Kidney (tissue), 13 donors: ENCODE measurements at regions not wholly inside any gene's neighbourhood (a gene's known extent, or its start where the extent isn't known, plus 50 kb on each side); places are given as distances from the start of the nearest gene placed in this dataset.

ENCODE experiments used
- DNase-seq, 5 donors: peaks; one replicate each; pipeline ENCODE4 v3.0.0-alpha.2; 2013 to 2020
- FAIRE-seq: peaks from 2 replicates; lab custom pipeline; 2012; peaks lifted over from hg19 to GRCh38; lab: Jason Lieb, UNC
- H3K27ac ChIP-seq, 2 donors: one replicate each; pipeline ENCODE4 v1.7.0; 2013; ENCODE audit warnings: low read depth in 2 of 2, low read length in 2 of 2, inconsistent platforms in 1 of 2
- H3K27me3 ChIP-seq: one replicate; pipeline ENCODE4 v1.7.1; 2013; ENCODE audit warnings: low read length, inconsistent platforms; ENCODE audit not compliant: control insufficient read depth, insufficient read depth
- H3K36me3 ChIP-seq, 3 donors: one replicate each; pipeline versions ENCODE4 v1.7.0 to v1.7.1; 2013; ENCODE audit warnings: low read length in 3 of 3, control low read depth in 1 of 3, inconsistent platforms in 1 of 3; ENCODE audit not compliant: insufficient read depth in 3 of 3, control insufficient read depth in 2 of 3
- H3K4me1 ChIP-seq, 3 donors: one replicate each; pipeline versions ENCODE4 v1.7.0 to v1.7.1; 2013; ENCODE audit warnings: low read length in 3 of 3, inconsistent platforms in 1 of 3, low read depth in 1 of 3; ENCODE audit not compliant: control insufficient read depth in 2 of 3, insufficient read depth in 2 of 3
- H3K4me3 ChIP-seq, 3 donors: one replicate each; pipeline versions ENCODE4 v1.7.0 to v1.8.1; 2013; ENCODE audit warnings: low read length in 3 of 3, control low read depth in 1 of 3, inconsistent platforms in 1 of 3
- H3K9ac ChIP-seq, 3 donors: one replicate each; pipeline versions ENCODE4 v1.7.0 to v1.7.1; 2013; ENCODE audit warnings: low read length in 3 of 3, control low read depth in 1 of 3, inconsistent platforms in 1 of 3
- H3K9me3 ChIP-seq, 3 donors: one replicate each; pipeline versions ENCODE4 v1.7.0 to v1.7.1; 2013; ENCODE audit warnings: low read length in 3 of 3, control low read depth in 1 of 3, inconsistent platforms in 1 of 3; ENCODE audit not compliant: control insufficient read depth in 2 of 3, insufficient read depth in 1 of 3
- intact Hi-C: fragments of 100-400 bp; cut with DNase I; formaldehyde crosslinking; loops from one replicate; pipeline ENCODE4 v1.11.1; 2022
- TF ChIP-seq, protein P1 (sequence below): IDR thresholded peaks from 3 replicates; pipeline ENCODE4 v1.5.1; 2012; ENCODE audit warnings: mild to moderate bottlenecking, moderate library complexity, borderline replicate concordance; ENCODE audit not compliant: insufficient read depth; ENCODE audit errors: extremely low read depth
- donor health status: control.
- donor health status: control.
- donor health status: control.
- donor health status: control.
- donor health status: control.
- donor health status: DM: yes; HTN: yes; CAD: no.
- donor health status: Normal renal cell carcinoma (clear cell type).

DNA sequence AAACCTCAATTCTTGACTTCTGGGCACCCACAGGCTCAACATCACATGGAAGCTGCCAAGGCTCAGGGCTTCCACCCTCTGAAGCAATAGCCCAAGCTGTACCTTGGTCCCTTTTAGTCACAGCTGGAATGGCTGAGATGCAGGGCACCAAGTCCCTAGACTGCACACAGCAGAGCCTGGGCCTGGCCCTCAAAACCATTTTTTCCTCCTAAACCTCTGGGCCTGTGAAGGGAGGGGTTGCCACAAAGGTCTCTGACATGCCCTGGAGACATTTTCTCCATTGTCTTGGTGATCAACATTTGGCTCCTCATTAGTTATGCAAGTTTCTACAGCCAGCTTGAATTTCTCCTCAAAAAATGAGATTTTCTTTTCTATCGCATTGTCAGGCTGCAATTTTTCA lies 382.7 kb upstream of the RASGEF1B start:
- DNase-seq (no peak), FAIRE-seq (no peak)
- Histone ChIP-seq H3K4me1 (no peaks in the 10 kb centered on the region), H3K4me3 (no peak overlapping the region), H3K27ac (no peak overlapping the region), H3K27me3 (no peaks in the 10 kb centered on the region), H3K36me3 (no peaks in the 10 kb centered on the region), H3K9me3 (peaks cover 0 to 2% (median 0%) of the 10 kb centered on the region in 3 donors), H3K9ac (no peak overlapping the region)
- TF ChIP-seq, protein P1, sequence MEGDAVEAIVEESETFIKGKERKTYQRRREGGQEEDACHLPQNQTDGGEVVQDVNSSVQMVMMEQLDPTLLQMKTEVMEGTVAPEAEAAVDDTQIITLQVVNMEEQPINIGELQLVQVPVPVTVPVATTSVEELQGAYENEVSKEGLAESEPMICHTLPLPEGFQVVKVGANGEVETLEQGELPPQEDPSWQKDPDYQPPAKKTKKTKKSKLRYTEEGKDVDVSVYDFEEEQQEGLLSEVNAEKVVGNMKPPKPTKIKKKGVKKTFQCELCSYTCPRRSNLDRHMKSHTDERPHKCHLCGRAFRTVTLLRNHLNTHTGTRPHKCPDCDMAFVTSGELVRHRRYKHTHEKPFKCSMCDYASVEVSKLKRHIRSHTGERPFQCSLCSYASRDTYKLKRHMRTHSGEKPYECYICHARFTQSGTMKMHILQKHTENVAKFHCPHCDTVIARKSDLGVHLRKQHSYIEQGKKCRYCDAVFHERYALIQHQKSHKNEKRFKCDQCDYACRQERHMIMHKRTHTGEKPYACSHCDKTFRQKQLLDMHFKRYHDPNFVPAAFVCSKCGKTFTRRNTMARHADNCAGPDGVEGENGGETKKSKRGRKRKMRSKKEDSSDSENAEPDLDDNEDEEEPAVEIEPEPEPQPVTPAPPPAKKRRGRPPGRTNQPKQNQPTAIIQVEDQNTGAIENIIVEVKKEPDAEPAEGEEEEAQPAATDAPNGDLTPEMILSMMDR, result no peak
- intact Hi-C loops, result no loop called here

DNA sequence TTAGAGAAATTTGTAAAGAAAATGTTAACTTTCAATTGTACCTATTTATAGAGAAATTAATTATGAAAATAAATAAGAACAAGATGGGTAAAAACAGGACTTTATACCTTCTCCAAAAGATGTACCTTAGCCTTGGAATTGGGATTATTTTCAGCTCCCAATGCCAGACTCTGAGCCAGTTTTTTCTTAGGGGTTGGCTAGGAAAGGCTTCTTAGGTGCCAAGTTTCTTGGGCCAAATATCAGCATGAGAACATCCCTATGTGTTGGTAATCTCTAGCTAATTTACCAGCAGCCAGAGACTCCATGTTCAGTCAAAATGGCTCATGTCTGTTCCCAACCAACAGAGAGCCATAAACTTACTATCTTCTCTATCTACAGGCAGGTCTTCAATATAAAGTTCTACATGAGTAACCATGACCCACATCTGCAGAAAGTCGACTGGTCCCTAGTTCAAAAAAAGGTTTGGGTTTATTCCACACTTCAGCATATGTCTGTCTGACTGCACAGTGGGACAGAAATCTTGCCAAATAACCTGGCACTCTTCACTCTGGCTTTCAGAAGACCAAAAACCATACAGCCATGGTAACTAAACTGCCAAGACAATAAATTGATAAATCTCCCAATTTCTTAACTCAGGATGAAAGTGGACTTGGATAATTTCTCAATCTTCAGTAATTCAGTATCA lies 380.5 kb upstream of the RASGEF1B start:
- DNase-seq (no peak), FAIRE-seq (no peak)
- no peak overlapping the region for H3K4me3 ChIP-seq
- H3K27me3 ChIP-seq, result no peaks in the 10 kb centered on the region
- no peak overlapping the region for H3K9ac ChIP-seq
- H3K36me3 ChIP-seq, result no peaks in the 10 kb centered on the region
- H3K27ac ChIP-seq, result no peak overlapping the region
- TF ChIP-seq, protein P1, result no peak
- H3K9me3 ChIP-seq, result peaks cover 0 to 2% (median 0%) of the 10 kb centered on the region in 3 donors
- no peaks in the 10 kb centered on the region for H3K4me1 ChIP-seq
- intact Hi-C loops, result no loop called here

DNA sequence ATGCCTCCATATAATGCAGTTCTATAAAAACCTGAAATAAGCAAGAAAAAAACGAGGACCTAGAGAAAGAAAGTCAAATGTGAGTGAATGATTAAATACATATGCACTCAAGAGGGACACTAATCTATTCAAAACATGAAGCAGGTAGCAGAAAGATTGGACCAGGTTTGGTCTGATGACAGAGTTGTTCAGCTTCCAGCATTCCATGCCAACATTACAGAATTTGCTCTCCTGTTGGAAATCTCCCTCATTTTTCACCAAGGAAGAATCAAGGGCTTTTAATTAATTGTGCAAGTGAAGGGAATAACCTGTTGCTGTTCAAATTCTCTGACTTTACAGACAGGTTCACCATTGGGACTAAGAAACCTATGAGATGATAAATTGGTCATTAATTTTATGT lies 379.0 kb upstream of the RASGEF1B start:
- Histone ChIP-seq H3K9ac (no peak overlapping the region), H3K9me3 (peaks cover 0 to 2% (median 0%) of the 10 kb centered on the region in 3 donors), H3K27ac (no peak overlapping the region), H3K36me3 (no peaks in the 10 kb centered on the region), H3K4me3 (no peak overlapping the region), H3K27me3 (no peaks in the 10 kb centered on the region), H3K4me1 (no peaks in the 10 kb centered on the region)
- intact Hi-C loops, result no loop called here
- FAIRE-seq (no peak), DNase-seq (no peak)
- TF ChIP-seq, protein P1, result no peak
